Prostate gland (tissue), 2 donors: ENCODE measurements at regions not wholly inside any gene's neighbourhood (a gene's known extent, or its start where the extent isn't known, plus 50 kb on each side); places are given as distances from the start of the nearest gene placed in this dataset.

ENCODE experiments used
- CTCF ChIP-seq, 4 experiments: fragments of 200-600 bp in 2 of 4; fragments of 450-650 bp in 2 of 4; sonication (generic) in 2 of 4; IDR thresholded peaks; 1 replicate in 3 of 4; 2 replicates in 1 of 4; pipeline ENCODE4 v1.5.1; 2016 to 2019; ENCODE audit warnings: antibody characterized with exemption in 4 of 4, mild to moderate bottlenecking in 2 of 4, moderate library complexity in 2 of 4
- POLR2A ChIP-seq: fragments of 450-650 bp; IDR thresholded peaks from one replicate; pipeline ENCODE4 v1.6.1; 2016; ENCODE audit warnings: antibody characterized with exemption, mild to moderate bottlenecking

GRCh38 chr2:238694136-238694755 lies 153.6 kb upstream of the TWIST2 start:
- no peak for TF ChIP-seq CTCF (IDR thresholded peaks at IDR 0.05)
- TF ChIP-seq POLR2A, result no peak
